HEK293 (cell line): ENCODE measurements at regions not wholly inside any gene's neighbourhood (a gene's known extent, or its start where the extent isn't known, plus 50 kb on each side); places are given as distances from the start of the nearest gene placed in this dataset.

Source experiments
- CTCF ChIA-PET: fragments of 350-600 bp; formaldehyde crosslinking; extraction: SDS; loops from one replicate; lab custom pipeline; 2021; ENCODE audit warnings: antibody characterized with exemption; lab: Yijun Ruan, JAX
- POLR2A ChIA-PET: fragments of 300-600 bp; formaldehyde crosslinking; extraction: SDS; loops from one replicate; lab custom pipeline; 2020; ENCODE audit warnings: antibody characterized with exemption, inconsistent platforms; lab: Yijun Ruan, JAX
- H3K27ac ChIP-seq: fragments of 200-500 bp; sonication (Bioruptor generic); 2 replicates; pipeline ENCODE4 v1.5.1; 2014; ENCODE audit warnings: low read depth, low read length, control low read depth, inconsistent platforms; ENCODE audit errors: extremely low read depth
- H3K36me3 ChIP-seq, 2 experiments: fragments of 200-500 bp in 1 of 2; sonication (Bioruptor generic) in 1 of 2; 1 replicate in 1 of 2; 2 replicates in 1 of 2; pipeline ENCODE4 v1.5.1; 2014 to 2017; ENCODE audit warnings: inconsistent platforms in 2 of 2, low read length in 2 of 2; ENCODE audit not compliant: control insufficient read depth in 2 of 2, insufficient read depth in 1 of 2
- H3K4me1 ChIP-seq: fragments of 200-500 bp; sonication (Bioruptor generic); 2 replicates; pipeline ENCODE4 v1.5.1; 2014; ENCODE audit warnings: mild to moderate bottlenecking, low read length, inconsistent platforms; ENCODE audit not compliant: control insufficient read depth, insufficient read depth
- H3K4me3 ChIP-seq: 2 replicates; pipeline ENCODE4 v1.5.1; 2011; ENCODE audit warnings: low read depth, mild to moderate bottlenecking, control low read depth, low read length, moderate library complexity
- H3K9me3 ChIP-seq: fragments of 200-500 bp; sonication (Bioruptor generic); 2 replicates; pipeline ENCODE4 v1.5.1; 2014; ENCODE audit warnings: low read depth, low read length, inconsistent platforms; ENCODE audit not compliant: control insufficient read depth, insufficient read depth
- ATF2 ChIP-seq: fragments of 450-650 bp; formaldehyde crosslinking; IDR thresholded peaks from 2 replicates; pipeline ENCODE4 v1.5.1; 2016; ENCODE audit warnings: missing biosample characterization, missing genetic modification characterization, low read depth
- KLF1 ChIP-seq: fragments of 450-650 bp; formaldehyde crosslinking; IDR thresholded peaks from 2 replicates; pipeline ENCODE4 v1.5.1; 2016; ENCODE audit warnings: missing biosample characterization, missing genetic modification characterization
- KLF10 ChIP-seq: fragments of 450-650 bp; IDR thresholded peaks from 2 replicates; pipeline ENCODE4 v1.5.1; 2018; ENCODE audit warnings: missing biosample characterization, mild to moderate bottlenecking, missing genetic modification characterization
- SALL2 ChIP-seq: fragments of 450-650 bp; formaldehyde crosslinking; IDR thresholded peaks from 2 replicates; pipeline ENCODE4 v1.5.0; 2017; ENCODE audit warnings: missing biosample characterization, mild to moderate bottlenecking, missing genetic modification characterization, borderline replicate concordance
- ZBTB11 ChIP-seq: fragments of 450-650 bp; formaldehyde crosslinking; conservative IDR thresholded peaks from 2 replicates; pipeline ENCODE4 v1.5.1; 2016; ENCODE audit warnings: low read depth, missing biosample characterization, missing genetic modification characterization
- ZBTB20 ChIP-seq: fragments of 450-650 bp; formaldehyde crosslinking; IDR thresholded peaks from 2 replicates; pipeline ENCODE4 v1.5.1; 2016; ENCODE audit warnings: missing biosample characterization, missing genetic modification characterization
- ZBTB21 ChIP-seq: fragments of 450-650 bp; formaldehyde crosslinking; IDR thresholded peaks from 2 replicates; pipeline ENCODE4 v1.5.1; 2017; ENCODE audit warnings: missing biosample characterization, missing genetic modification characterization
- ZBTB26 ChIP-seq: fragments of 450-650 bp; formaldehyde crosslinking; optimal IDR thresholded peaks from 2 replicates; pipeline ENCODE3; 2016; ENCODE audit warnings: missing biosample characterization, mild to moderate bottlenecking, missing genetic modification characterization
- ZBTB49 ChIP-seq: fragments of 450-650 bp; formaldehyde crosslinking; IDR thresholded peaks from 2 replicates; pipeline ENCODE4 v1.5.1; 2016; ENCODE audit warnings: missing biosample characterization, missing genetic modification characterization, low read depth
- ZNF112 ChIP-seq: fragments of 450-650 bp; formaldehyde crosslinking; IDR thresholded peaks from 2 replicates; pipeline ENCODE4 v1.5.0; 2017; ENCODE audit warnings: missing biosample characterization, missing genetic modification characterization
- ZNF140 ChIP-seq: fragments of 450-650 bp; formaldehyde crosslinking; IDR thresholded peaks from 2 replicates; pipeline ENCODE4 v1.5.1; 2016; ENCODE audit warnings: missing biosample characterization, missing genetic modification characterization
- ZNF157 ChIP-seq: fragments of 450-650 bp; formaldehyde crosslinking; IDR thresholded peaks from 2 replicates; pipeline ENCODE4 v1.5.1; 2016; ENCODE audit warnings: missing biosample characterization, missing genetic modification characterization
- ZNF18 ChIP-seq: fragments of 450-650 bp; formaldehyde crosslinking; IDR thresholded peaks from 2 replicates; pipeline ENCODE4 v1.5.1; 2016; ENCODE audit warnings: missing biosample characterization, missing genetic modification characterization
- ZNF19 ChIP-seq: fragments of 450-650 bp; formaldehyde crosslinking; IDR thresholded peaks from 2 replicates; pipeline ENCODE4; 2016; ENCODE audit warnings: missing biosample characterization, missing genetic modification characterization, low read depth
- ZNF341 ChIP-seq: fragments of 450-650 bp; formaldehyde crosslinking; IDR thresholded peaks from 2 replicates; pipeline ENCODE4; 2016; ENCODE audit warnings: low read depth, missing biosample characterization, missing genetic modification characterization
- ZNF362 ChIP-seq: fragments of 450-650 bp; formaldehyde crosslinking; IDR thresholded peaks from 2 replicates; pipeline ENCODE4 v1.5.1; 2016; ENCODE audit warnings: missing biosample characterization, missing genetic modification characterization
- ZNF398 ChIP-seq: fragments of 450-650 bp; formaldehyde crosslinking; IDR thresholded peaks from 2 replicates; pipeline ENCODE4 v1.5.1; 2017; ENCODE audit warnings: missing biosample characterization, missing genetic modification characterization
- ZNF692 ChIP-seq: fragments of 450-650 bp; formaldehyde crosslinking; IDR thresholded peaks from 2 replicates; pipeline ENCODE4 v1.5.1; 2016; ENCODE audit warnings: missing biosample characterization, missing genetic modification characterization
- ZNF76 ChIP-seq: fragments of 450-650 bp; formaldehyde crosslinking; IDR thresholded peaks from 2 replicates; pipeline ENCODE4; 2016; ENCODE audit warnings: low read depth, missing biosample characterization, missing genetic modification characterization, borderline replicate concordance
- ZNF785 ChIP-seq: fragments of 450-650 bp; formaldehyde crosslinking; IDR thresholded peaks from 2 replicates; pipeline ENCODE4 v1.5.1; 2016; ENCODE audit warnings: missing biosample characterization, missing genetic modification characterization

- ChIA-PET POLR2A (no interaction called here), CTCF (no interaction called here)
- Histone ChIP-seq H3K36me3 (no peaks in the 10 kb centered on the region), H3K9me3 (no peaks in the 10 kb centered on the region), H3K27ac (no peak overlapping the region), H3K4me1 (no peaks in the 10 kb centered on the region), H3K4me3 (no peak overlapping the region)
- TF ChIP-seq ZNF398 (tag by site-specific recombination) (no peak), ZNF362 (tag by site-specific recombination) (no peak), SALL2 (tag by site-specific recombination) (no peak), ZNF157 (no peak), ZNF18 (tag by site-specific recombination) (no peak), ZNF19 (no peak), KLF1 (tag by site-specific recombination) (no peak), ZNF140 (tag by site-specific recombination) (no peak), ZNF76 (tag by site-specific recombination) (no peak), ZNF692 (no peak), ZBTB49 (no peak), ZNF112 (no peak)
These were observed 310.7 kb upstream of the NCAM1 start for GRCh38 chr11:112650527-112650926.

GRCh38 chr11:112651386-112651785, 309.8 kb upstream of the NCAM1 start:
- CTCF ChIA-PET = interaction anchor here (0.7 kb wide), 1 partner anchor 11 kb away, joined by 3 read pairs; no protein-coding TSS in a partner anchor
- Histone ChIP-seq H3K4me3 (no peak overlapping the region), H3K9me3 (no peaks in the 10 kb centered on the region)
- TF ChIP-seq ZBTB21 (tag by site-specific recombination) = no peak
- no peak for TF ChIP-seq ZBTB11
- no peak for TF ChIP-seq ZBTB20 (tag by site-specific recombination)
- TF ChIP-seq ZBTB26 = no peak
- no peak for TF ChIP-seq ATF2
- TF ChIP-seq KLF10 (tag by site-specific recombination) = no peak
- TF ChIP-seq ZNF785 = no peak
- TF ChIP-seq ZNF341 (tag by site-specific recombination) = no peak
- TF ChIP-seq, all 188 proteins: peak for 0
- H3K36me3 ChIP-seq = no peaks in the 10 kb centered on the region
- no peak overlapping the region for H3K27ac ChIP-seq
- no peaks in the 10 kb centered on the region for H3K4me1 ChIP-seq
- POLR2A ChIA-PET = no interaction called here
